PC-9 (cell line): ENCODE measurements at regions not wholly inside any gene's neighbourhood (a gene's known extent, or its start where the extent isn't known, plus 50 kb on each side); places are given as distances from the start of the nearest gene placed in this dataset.

Experiments
- BruUV-seq: library from RNA; stranded (reverse); fragments of 400-500 nt; replicated peaks from 2 replicates; lab custom pipeline; 2021; lab: Mats Ljungman, UMichigan
- CTCF ChIA-PET: fragments of 300-600 bp; sonication (Branson Sonifier 250); formaldehyde crosslinking; loops from one replicate; lab custom pipeline; 2022; ENCODE audit warnings: antibody characterized with exemption; lab: Charles Lee
- POLR2A ChIA-PET: fragments of 300-600 bp; sonication (Branson Sonifier 250); formaldehyde crosslinking; loops from one replicate; lab custom pipeline; 2022; ENCODE audit warnings: antibody characterized with exemption; ENCODE audit not compliant: unreplicated experiment; lab: Charles Lee
- DNase-seq, 2 experiments: peaks; one replicate each; pipeline versions ENCODE4 v3.0.0 to v3.0.0-alpha.2; 2015 to 2022; ENCODE audit warnings: mixed read lengths in 1 of 2
- H2AFZ ChIP-seq: fragments of 200-600 bp; sonication (generic); 2 replicates; pipeline ENCODE4 v1.8.1; 2017; ENCODE audit warnings: antibody characterized with exemption
- H3F3A ChIP-seq: fragments of 200-600 bp; sonication (generic); 2 replicates; pipeline ENCODE4 v1.8.1; 2017; ENCODE audit warnings: antibody characterized with exemption, mild to moderate bottlenecking, low read depth; ENCODE audit not compliant: insufficient read depth
- H3K27ac ChIP-seq: fragments of 200-600 bp; sonication (generic); 2 replicates; pipeline ENCODE4 v1.6.1; 2016; ENCODE audit warnings: mixed run types
- H3K27me3 ChIP-seq: fragments of 200-600 bp; sonication (generic); 2 replicates; pipeline ENCODE4 v1.6.1; 2016; ENCODE audit warnings: low read depth, mixed run types; ENCODE audit not compliant: insufficient read depth
- H3K36me3 ChIP-seq: fragments of 200-600 bp; sonication (generic); 2 replicates; pipeline ENCODE4 v1.6.1; 2016; ENCODE audit warnings: low read depth, mixed run types
- H3K4me1 ChIP-seq: fragments of 200-600 bp; sonication (generic); replicated peaks from 2 replicates; pipeline ENCODE4 v1.6.1; 2016; ENCODE audit warnings: mixed run types; ENCODE audit not compliant: insufficient read depth
- H3K4me2 ChIP-seq: fragments of 200-600 bp; sonication (generic); 2 replicates; pipeline ENCODE4 v1.6.1; 2017; ENCODE audit warnings: mixed run types
- H3K4me3 ChIP-seq: fragments of 200-600 bp; sonication (generic); 2 replicates; pipeline ENCODE4 v1.6.1; 2016; ENCODE audit warnings: mixed run types
- H3K79me2 ChIP-seq: fragments of 200-600 bp; sonication (generic); 2 replicates; pipeline ENCODE4 v1.6.1; 2017; ENCODE audit warnings: low read depth, mixed run types
- H3K9me2 ChIP-seq: fragments of 200-600 bp; sonication (generic); 2 replicates; pipeline ENCODE4 v1.8.1; 2017; ENCODE audit warnings: mild to moderate bottlenecking; ENCODE audit not compliant: insufficient read depth
- H3K9me3 ChIP-seq: fragments of 200-600 bp; sonication (generic); 2 replicates; pipeline ENCODE4 v1.8.1; 2016; ENCODE audit warnings: low read depth; ENCODE audit not compliant: insufficient read depth
- H4K20me1 ChIP-seq: fragments of 200-600 bp; sonication (generic); 2 replicates; pipeline ENCODE4 v1.8.1; 2017; ENCODE audit not compliant: insufficient read depth
- CTCF ChIP-seq: fragments of 200-600 bp; sonication (generic); conservative IDR thresholded peaks from 2 replicates; pipeline ENCODE4 v1.6.1; 2017; ENCODE audit warnings: mixed run types, antibody characterized with exemption, mild to moderate bottlenecking, moderate library complexity
- EZH2 ChIP-seq: fragments of 200-600 bp; sonication (generic); IDR thresholded peaks from 2 replicates; pipeline ENCODE4 v1.8.0; 2017; ENCODE audit warnings: antibody characterized with exemption, low read depth
- intact Hi-C: fragments of 100-400 bp; cut with micrococcal nuclease; formaldehyde crosslinking; loops from one replicate; pipeline ENCODE4 v1.10.0; 2022; ENCODE audit not compliant: unreplicated experiment

DNA sequence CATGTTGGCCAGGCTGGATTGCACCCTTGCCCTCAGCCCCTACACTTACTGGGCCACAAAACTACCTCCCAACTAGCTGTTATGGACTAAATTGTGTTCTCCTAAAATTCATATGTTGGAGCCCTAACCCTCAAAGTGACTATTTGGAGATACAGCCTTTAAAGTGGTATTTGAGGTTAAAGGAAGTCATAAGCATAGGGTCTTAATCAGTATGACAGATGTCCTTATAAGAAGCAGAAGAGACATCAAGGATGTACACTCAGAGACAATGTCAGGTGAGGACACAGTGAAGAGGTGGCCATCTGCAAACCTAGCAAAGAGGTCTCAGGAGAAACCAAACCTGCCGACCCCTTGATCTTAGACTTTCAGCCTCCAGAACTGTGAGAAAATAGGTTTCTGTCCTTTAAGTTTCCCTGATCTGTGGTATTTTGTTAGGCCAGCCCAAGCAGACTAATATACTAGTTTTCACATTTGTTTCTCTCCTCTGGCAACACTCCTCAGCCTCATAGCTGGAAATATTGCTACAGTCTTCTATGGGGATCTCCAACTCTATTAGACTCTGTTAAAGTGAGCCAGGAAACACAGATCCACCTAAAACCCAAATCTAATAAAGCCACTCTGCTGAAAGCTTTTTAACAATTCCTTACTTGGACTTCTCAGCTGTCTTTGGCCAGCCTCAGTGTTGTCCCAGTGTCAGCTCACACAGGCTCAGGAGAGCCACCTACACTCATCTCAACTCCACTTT, 256.5 kb downstream of the TBC1D4 start:
- Histone ChIP-seq H4K20me1 (no peaks in the 10 kb centered on the region), H3K4me2 (no peak overlapping the region), H3K4me3 (no peak overlapping the region), H3F3A (no peaks in the 10 kb centered on the region), H3K27ac (no peak overlapping the region), H3K9me3 (no peaks in the 10 kb centered on the region), H3K36me3 (no peaks in the 10 kb centered on the region), H2AFZ (no peak overlapping the region), H3K9me2 (no peaks in the 10 kb centered on the region), H3K27me3 (no peaks in the 10 kb centered on the region), H3K79me2 (no peaks in the 10 kb centered on the region), H3K4me1 (no peaks in the 10 kb centered on the region)
- DNase-seq, result no peak
- ChIA-PET CTCF (no interaction called here), POLR2A (no interaction called here)
- intact Hi-C loops, result no loop called here
- no TSS peak for BruUV-seq
- no peak for TF ChIP-seq EZH2
- no peak for TF ChIP-seq CTCF

DNA sequence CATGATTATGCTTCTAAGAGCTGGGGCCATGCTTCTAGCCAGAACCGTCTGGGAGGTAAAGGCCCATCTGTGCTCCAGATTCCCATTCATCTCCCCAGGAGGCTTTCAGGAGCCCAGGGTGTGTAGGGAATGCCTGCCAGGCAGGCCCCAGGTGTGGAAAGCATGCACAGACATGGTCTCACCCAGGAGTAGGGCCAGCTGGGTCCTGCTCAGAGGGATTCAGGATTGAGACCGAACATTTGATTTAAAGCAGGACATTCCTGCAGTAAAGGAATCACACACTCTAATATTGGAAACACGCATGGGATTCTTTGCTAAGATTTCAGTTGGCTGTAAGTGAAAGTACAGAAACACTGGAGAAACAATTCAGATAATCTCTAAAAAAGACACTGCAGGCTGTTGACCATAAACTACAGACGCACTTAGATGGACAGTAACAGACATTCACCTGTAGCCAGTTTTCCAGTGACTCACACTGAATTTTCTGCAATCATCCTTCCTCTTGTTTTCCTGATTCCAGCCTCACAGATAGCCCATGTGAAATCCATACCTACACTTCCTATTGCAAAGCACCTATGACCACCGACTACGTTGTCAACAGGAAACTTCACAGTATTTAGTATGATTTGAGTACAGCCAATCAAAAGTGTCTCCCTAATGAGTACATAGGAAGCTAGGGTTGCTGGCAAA, 257.8 kb downstream of the TBC1D4 start:
- TF ChIP-seq CTCF (no peak), EZH2 (no peak)
- H3K9me3 ChIP-seq, result no peaks in the 10 kb centered on the region

DNA sequence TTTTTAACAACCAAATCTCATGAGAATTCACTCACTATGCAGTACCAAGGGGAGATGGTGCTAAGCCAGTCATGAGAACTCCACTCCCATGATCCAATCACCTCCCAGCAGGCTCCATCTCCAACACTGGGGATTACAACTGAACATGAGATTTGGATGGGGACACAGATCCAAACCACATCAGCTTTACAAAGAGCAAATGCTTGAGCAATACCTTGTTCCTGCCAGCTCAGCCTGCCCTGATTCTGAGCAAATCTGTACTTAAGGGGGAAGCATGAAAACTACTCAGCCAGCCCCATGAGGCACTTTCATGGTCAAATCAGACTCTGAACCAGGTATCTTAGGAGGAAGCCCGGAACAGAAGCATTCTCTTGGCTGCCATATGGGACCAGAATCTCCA, 259.9 kb downstream of the TBC1D4 start:
- Histone ChIP-seq H3K9me2 (no peaks in the 10 kb centered on the region), H3K4me3 (no peak overlapping the region), H3F3A (no peaks in the 10 kb centered on the region), H3K36me3 (no peaks in the 10 kb centered on the region), H3K4me2 (no peak overlapping the region), H3K4me1 (no peaks in the 10 kb centered on the region), H3K79me2 (no peaks in the 10 kb centered on the region), H4K20me1 (no peaks in the 10 kb centered on the region), H3K9me3 (no peaks in the 10 kb centered on the region), H3K27me3 (no peaks in the 10 kb centered on the region), H2AFZ (no peak overlapping the region), H3K27ac (no peak overlapping the region)
- TF ChIP-seq CTCF (no peak), EZH2 (no peak)
- intact Hi-C loops, result no loop called here
- DNase-seq, result no peak
- POLR2A ChIA-PET, result no interaction called here
- no TSS peak for BruUV-seq
- CTCF ChIA-PET, result no interaction called here

More for the DNA sequence above, 257.8 kb downstream of the TBC1D4 start:
- Histone ChIP-seq H3K4me2 (no peak overlapping the region), H3K79me2 (no peaks in the 10 kb centered on the region), H3K36me3 (no peaks in the 10 kb centered on the region), H3F3A (no peaks in the 10 kb centered on the region), H3K4me1 (no peaks in the 10 kb centered on the region), H3K9me2 (no peaks in the 10 kb centered on the region), H3K27ac (no peak overlapping the region), H2AFZ (no peak overlapping the region), H3K27me3 (no peaks in the 10 kb centered on the region), H3K4me3 (no peak overlapping the region), H4K20me1 (no peaks in the 10 kb centered on the region)
- ChIA-PET CTCF (no interaction called here), POLR2A (interaction anchor here (0.7 kb wide), 1 partner anchor 463 kb away, joined by 3 read pairs; no protein-coding TSS in a partner anchor)
- intact Hi-C loops, result no loop called here
- DNase-seq, result no peak
- BruUV-seq, result no TSS peak
